Panc1 (cell line): ENCODE measurements at regions not wholly inside any gene's neighbourhood (a gene's known extent, or its start where the extent isn't known, plus 50 kb on each side); places are given as distances from the start of the nearest gene placed in this dataset.

Experiments
- ATAC-seq: fragments of 200-7000 bp; cut with Tn5 transposase; 2 replicates; pipeline ENCODE4 v1.9.1; 2020; ENCODE audit warnings: mild to moderate bottlenecking, moderate library complexity
- BruUV-seq: library from RNA; stranded (reverse); fragments of 400-500 nt; replicated peaks from 2 replicates; lab custom pipeline; 2021; lab: Mats Ljungman, UMichigan
- CTCF ChIA-PET: fragments of 300-600 bp; sonication (Branson Sonifier 250); formaldehyde crosslinking; loops from one replicate; lab custom pipeline; 2022; ENCODE audit warnings: antibody characterized with exemption; lab: Charles Lee
- POLR2A ChIA-PET: fragments of 300-600 bp; sonication (Branson Sonifier 250); formaldehyde crosslinking; loops from one replicate; lab custom pipeline; 2022; ENCODE audit warnings: antibody characterized with exemption; lab: Charles Lee
- DNase-seq: peaks from one replicate; pipeline ENCODE4 v3.0.0-alpha.2; 2010; ENCODE audit warnings: low read depth, low spot score
- H3K27ac ChIP-seq: 2 replicates; pipeline ENCODE4 v1.5.1; 2011; ENCODE audit warnings: mild to moderate bottlenecking, low read length, inconsistent platforms
- H3K27me3 ChIP-seq: fragments of 200-500 bp; sonication (Bioruptor generic); 2 replicates; pipeline ENCODE4 v1.6.0; 2014; ENCODE audit warnings: low read length, inconsistent platforms; ENCODE audit not compliant: control insufficient read depth, insufficient read depth
- H3K36me3 ChIP-seq: fragments of 200-500 bp; sonication (Bioruptor generic); 2 replicates; pipeline ENCODE4 v1.5.1; 2014; ENCODE audit warnings: inconsistent platforms, mild to moderate bottlenecking, low read length, moderate library complexity; ENCODE audit not compliant: control insufficient read depth, insufficient read depth
- H3K4me1 ChIP-seq: 2 replicates; pipeline ENCODE4 v1.5.1; 2011; ENCODE audit warnings: inconsistent platforms, mild to moderate bottlenecking, low read length, moderate library complexity; ENCODE audit not compliant: control insufficient read depth, insufficient read depth
- H3K4me3 ChIP-seq, 2 experiments: 2 replicates each; pipeline ENCODE4 v1.5.1; 2011 to 2012; ENCODE audit warnings: low read depth in 2 of 2, low read length in 2 of 2, mild to moderate bottlenecking in 2 of 2, inconsistent platforms in 1 of 2, moderate library complexity in 1 of 2
- H3K9me3 ChIP-seq: fragments of 200-500 bp; sonication (Bioruptor generic); 2 replicates; pipeline ENCODE4 v1.5.1; 2014; ENCODE audit warnings: low read depth, mild to moderate bottlenecking, inconsistent platforms, low read length, moderate library complexity; ENCODE audit not compliant: control insufficient read depth, insufficient read depth
- POLR2AphosphoS5 ChIP-seq: IDR thresholded peaks from 2 replicates; pipeline ENCODE4 v1.6.1; 2012; ENCODE audit warnings: mild to moderate bottlenecking, low read depth, low read length, moderate library complexity
- REST ChIP-seq, 2 experiments: IDR thresholded peaks; 2 replicates each; pipeline ENCODE4 v1.6.1; 2011 to 2012; ENCODE audit warnings: low read depth in 2 of 2, control low read depth in 1 of 2, low read length in 1 of 2, mild to moderate bottlenecking in 1 of 2, moderate library complexity in 1 of 2; ENCODE audit not compliant: insufficient read depth in 1 of 2
- SIN3A ChIP-seq: IDR thresholded peaks from 2 replicates; pipeline ENCODE4 v1.6.1; 2012; ENCODE audit warnings: low read depth, mild to moderate bottlenecking, low read length, moderate library complexity, borderline replicate concordance; ENCODE audit not compliant: insufficient read depth
- TCF7L2 ChIP-seq: IDR thresholded peaks from 2 replicates; pipeline ENCODE4 v1.6.1; 2011; ENCODE audit warnings: mild to moderate bottlenecking, low read depth, low read length, inconsistent platforms
- in situ Hi-C: cut with HindIII; loops from 2 replicates; pipeline ENCODE4 v1.10.0; 2016; ENCODE audit warnings: low sequenced_read_pairs, low pct_unique_long_range_greater_than_20kb
- intact Hi-C: fragments of 100-400 bp; cut with micrococcal nuclease; formaldehyde crosslinking; loops from one replicate; pipeline ENCODE4 v1.10.0; 2022; ENCODE audit not compliant: unreplicated experiment
- TF ChIP-seq, protein P1 (sequence below): fragments of 450-650 bp; IDR thresholded peaks from 2 replicates; pipeline ENCODE4 v1.5.1; 2017; ENCODE audit warnings: mild to moderate bottlenecking

DNA sequence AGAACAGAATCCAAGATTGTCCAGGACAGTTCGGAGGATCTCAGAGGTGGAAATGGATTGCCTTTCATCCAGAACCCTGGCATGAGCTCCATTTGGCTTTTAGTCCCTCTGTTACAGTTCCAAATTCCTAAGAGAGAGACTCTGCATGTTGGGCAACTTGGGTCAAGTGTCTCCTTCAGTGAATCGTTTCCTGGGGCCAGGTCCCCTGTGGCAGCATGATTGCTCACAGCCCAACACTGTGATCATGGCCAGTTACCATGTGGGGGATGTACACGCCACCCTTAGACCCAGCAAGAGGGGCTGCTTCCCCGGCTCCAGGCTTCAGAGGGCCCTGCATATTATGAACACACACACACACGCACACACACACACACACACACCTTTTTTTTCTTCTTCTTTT is 118.6 kb upstream of the GLI2 start:
- no peak for TF ChIP-seq SIN3A
- TF ChIP-seq POLR2AphosphoS5, result no peak
- TF ChIP-seq REST (IDR thresholded peaks at IDR 0.05; ENCODE audit: insufficient read depth in 1 of 2, low read depth in 2 of 2, low read length in 1 of 2), result no peak
- TF ChIP-seq, protein P1, sequence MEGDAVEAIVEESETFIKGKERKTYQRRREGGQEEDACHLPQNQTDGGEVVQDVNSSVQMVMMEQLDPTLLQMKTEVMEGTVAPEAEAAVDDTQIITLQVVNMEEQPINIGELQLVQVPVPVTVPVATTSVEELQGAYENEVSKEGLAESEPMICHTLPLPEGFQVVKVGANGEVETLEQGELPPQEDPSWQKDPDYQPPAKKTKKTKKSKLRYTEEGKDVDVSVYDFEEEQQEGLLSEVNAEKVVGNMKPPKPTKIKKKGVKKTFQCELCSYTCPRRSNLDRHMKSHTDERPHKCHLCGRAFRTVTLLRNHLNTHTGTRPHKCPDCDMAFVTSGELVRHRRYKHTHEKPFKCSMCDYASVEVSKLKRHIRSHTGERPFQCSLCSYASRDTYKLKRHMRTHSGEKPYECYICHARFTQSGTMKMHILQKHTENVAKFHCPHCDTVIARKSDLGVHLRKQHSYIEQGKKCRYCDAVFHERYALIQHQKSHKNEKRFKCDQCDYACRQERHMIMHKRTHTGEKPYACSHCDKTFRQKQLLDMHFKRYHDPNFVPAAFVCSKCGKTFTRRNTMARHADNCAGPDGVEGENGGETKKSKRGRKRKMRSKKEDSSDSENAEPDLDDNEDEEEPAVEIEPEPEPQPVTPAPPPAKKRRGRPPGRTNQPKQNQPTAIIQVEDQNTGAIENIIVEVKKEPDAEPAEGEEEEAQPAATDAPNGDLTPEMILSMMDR, result no peak
- TF ChIP-seq TCF7L2, result no peak

GRCh38 chr2:120618830-120619229 is 116.8 kb upstream of the GLI2 start:
- ChIA-PET CTCF (no interaction called here), POLR2A (no interaction called here)
- intact Hi-C loops, result no loop called here
- Histone ChIP-seq H3K27me3 (no peaks in the 10 kb centered on the region), H3K36me3 (no peaks in the 10 kb centered on the region), H3K27ac (no peak overlapping the region), H3K9me3 (no peaks in the 10 kb centered on the region), H3K4me1 (no peaks in the 10 kb centered on the region), H3K4me3 (no peak overlapping the region)
- DNase-seq (no peak), ATAC-seq (no peak)
- TF ChIP-seq SIN3A, result no peak
- TF ChIP-seq, protein P1, result no peak
- in situ Hi-C loops, result no loop called here
- no TSS peak for BruUV-seq

More for the DNA sequence above, 118.6 kb upstream of the GLI2 start:
- H3K27me3 ChIP-seq, result no peaks in the 10 kb centered on the region; the same call in 1 of the 2 replicates
- H3K27ac ChIP-seq, result no peak overlapping the region
- H3K9me3 ChIP-seq, result no peaks in the 10 kb centered on the region
- intact Hi-C loops (no loop called here), in situ Hi-C loops (no loop called here)
- H3K4me3 ChIP-seq, result no peak overlapping the region
- BruUV-seq, result no TSS peak
- no peaks in the 10 kb centered on the region for H3K4me1 ChIP-seq
- DNase-seq (no peak), ATAC-seq (no peak)
- POLR2A ChIA-PET, result no interaction called here
- no peaks in the 10 kb centered on the region for H3K36me3 ChIP-seq
- CTCF ChIA-PET, result no interaction called here

DNA sequence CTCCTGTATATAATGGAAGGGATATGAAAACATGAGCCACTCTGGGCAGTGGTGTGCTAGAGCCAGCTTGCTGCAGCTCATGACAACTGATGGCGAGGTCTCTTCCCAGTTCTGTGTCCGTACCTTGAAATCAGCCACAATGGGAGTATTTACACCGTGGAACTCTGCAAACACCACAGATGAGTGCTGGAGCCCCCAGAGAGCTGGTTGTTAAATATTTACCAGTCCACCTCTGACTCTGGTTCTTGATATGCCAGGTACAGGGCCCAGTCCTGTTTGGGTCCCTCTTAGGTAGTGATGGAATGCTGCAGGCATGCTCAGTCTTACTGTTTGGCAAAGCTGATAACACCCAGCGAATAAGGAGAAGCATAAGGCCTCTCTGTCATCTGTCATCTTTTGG is 116.1 kb upstream of the GLI2 start:
- Histone ChIP-seq H3K27me3 (no peaks in the 10 kb centered on the region), H3K4me3 (no peak overlapping the region), H3K4me1 (no peaks in the 10 kb centered on the region), H3K9me3 (no peaks in the 10 kb centered on the region), H3K27ac (no peak overlapping the region), H3K36me3 (no peaks in the 10 kb centered on the region)
- TF ChIP-seq TCF7L2 (no peak), POLR2AphosphoS5 (no peak), SIN3A (no peak), REST (IDR thresholded peaks at IDR 0.05; ENCODE audit: insufficient read depth in 1 of 2, low read depth in 2 of 2, low read length in 1 of 2) (no peak)
- TF ChIP-seq, protein P1, result no peak
- DNase-seq, result no peak
- no peak for ATAC-seq
- in situ Hi-C loops, result no loop called here
- BruUV-seq, result no TSS peak
- ChIA-PET CTCF (no interaction called here), POLR2A (no interaction called here)
- intact Hi-C loops, result no loop called here
